Astrocyte (in vitro differentiated cells and primary cell): ENCODE measurements at regions not wholly inside any gene's neighbourhood (a gene's known extent, or its start where the extent isn't known, plus 50 kb on each side); places are given as distances from the start of the nearest gene placed in this dataset.

Source experiments
- DNase-seq: peaks from one replicate; pipeline ENCODE4 v3.0.0-alpha.2; 2010; ENCODE audit warnings: low read depth
- FAIRE-seq: peaks from 2 replicates; lab custom pipeline; 2011; peaks lifted over from hg19 to GRCh38; lab: Jason Lieb, UNC
- H2AFZ ChIP-seq: 2 replicates; pipeline ENCODE4 v1.6.0; 2012; ENCODE audit warnings: low read depth, low read length, inconsistent platforms
- H3K27ac ChIP-seq: 2 replicates; pipeline ENCODE4 v1.5.1; 2011; ENCODE audit warnings: low read depth, low read length, inconsistent platforms
- H3K27me3 ChIP-seq: 2 replicates; pipeline ENCODE4 v1.6.0; 2011; ENCODE audit warnings: low read length, inconsistent platforms; ENCODE audit not compliant: insufficient read depth
- H3K36me3 ChIP-seq: 2 replicates; pipeline ENCODE4 v1.5.1; 2011; ENCODE audit warnings: low read length, inconsistent platforms; ENCODE audit not compliant: insufficient read depth
- H3K4me1 ChIP-seq: 2 replicates; pipeline ENCODE4 v1.5.1; 2011; ENCODE audit warnings: low read length, inconsistent platforms; ENCODE audit not compliant: insufficient read depth
- H3K4me2 ChIP-seq: 2 replicates; pipeline ENCODE4 v1.6.0; 2012; ENCODE audit warnings: low read length, inconsistent platforms
- H3K4me3 ChIP-seq: 2 replicates; pipeline ENCODE4 v1.5.1; 2011; ENCODE audit warnings: low read depth, mild to moderate bottlenecking, low read length, inconsistent platforms; ENCODE audit not compliant: insufficient read depth
- H3K79me2 ChIP-seq: 2 replicates; pipeline ENCODE4 v1.6.0; 2012; ENCODE audit warnings: mild to moderate bottlenecking, low read length, inconsistent platforms; ENCODE audit not compliant: insufficient read depth
- H3K9ac ChIP-seq: 2 replicates; pipeline ENCODE4 v1.6.0; 2012; ENCODE audit warnings: mild to moderate bottlenecking, low read length, inconsistent platforms
- H3K9me3 ChIP-seq: 2 replicates; pipeline ENCODE4 v1.5.1; 2012; ENCODE audit warnings: low read depth, mild to moderate bottlenecking, low read length, inconsistent platforms; ENCODE audit not compliant: insufficient read depth
- H4K20me1 ChIP-seq: 2 replicates; pipeline ENCODE4 v1.6.0; 2012; ENCODE audit warnings: low read length, inconsistent platforms; ENCODE audit not compliant: insufficient read depth
- H3K27ac Mint-ChIP-seq: one replicate; pipeline ENCODE4 v1.8.0; 2021; ENCODE audit warnings: mild to moderate bottlenecking, mixed read lengths; ENCODE audit not compliant: unreplicated experiment
- H3K27me3 Mint-ChIP-seq: one replicate; pipeline ENCODE4 v1.8.0; 2021; ENCODE audit warnings: low read depth, mixed read lengths; ENCODE audit not compliant: unreplicated experiment
- H3K36me3 Mint-ChIP-seq: one replicate; pipeline ENCODE4 v1.8.0; 2021; ENCODE audit warnings: low read depth, mixed read lengths; ENCODE audit not compliant: unreplicated experiment
- H3K4me1 Mint-ChIP-seq: one replicate; pipeline ENCODE4 v1.8.0; 2021; ENCODE audit warnings: low read depth, mixed read lengths; ENCODE audit not compliant: unreplicated experiment
- H3K4me3 Mint-ChIP-seq: one replicate; pipeline ENCODE4 v1.8.0; 2021; ENCODE audit warnings: mild to moderate bottlenecking, moderate library complexity, mixed read lengths; ENCODE audit not compliant: unreplicated experiment
- H3K9me3 Mint-ChIP-seq: one replicate; pipeline ENCODE4 v1.8.0; 2021; ENCODE audit warnings: mild to moderate bottlenecking, mixed read lengths; ENCODE audit not compliant: unreplicated experiment
- EZH2 ChIP-seq: IDR thresholded peaks from 2 replicates; pipeline ENCODE4 v1.6.1; 2012; ENCODE audit warnings: mild to moderate bottlenecking, low read length, inconsistent platforms; ENCODE audit not compliant: insufficient read depth
- TF ChIP-seq, protein P1 (sequence below): IDR thresholded peaks from 2 replicates; pipeline ENCODE4 v1.5.1; 2011; ENCODE audit warnings: low read depth, mild to moderate bottlenecking, inconsistent platforms, low read length, moderate library complexity; ENCODE audit not compliant: insufficient read depth

GRCh38 chr22:22771696-22772377, 115.8 kb upstream of the IGLL5 start:
- H4K20me1 ChIP-seq = no peaks in the 10 kb centered on the region
- DNase-seq (no peak), FAIRE-seq (no peak)
- H3K79me2 ChIP-seq = no peaks in the 10 kb centered on the region
- H3K27ac Mint-ChIP-seq = no peak overlapping the region
- peaks cover 2% of the 10 kb centered on the region for H3K9me3 Mint-ChIP-seq
- H3K9ac ChIP-seq = no peak overlapping the region
- H3K4me2 ChIP-seq = no peak overlapping the region
- H3K27ac ChIP-seq = no peak overlapping the region
- H3K9me3 ChIP-seq = no peaks in the 10 kb centered on the region
- peaks cover 2% of the 10 kb centered on the region for H3K36me3 Mint-ChIP-seq
- no peaks in the 10 kb centered on the region for H3K4me1 Mint-ChIP-seq
- TF ChIP-seq EZH2 = no peak
- TF ChIP-seq, protein P1, sequence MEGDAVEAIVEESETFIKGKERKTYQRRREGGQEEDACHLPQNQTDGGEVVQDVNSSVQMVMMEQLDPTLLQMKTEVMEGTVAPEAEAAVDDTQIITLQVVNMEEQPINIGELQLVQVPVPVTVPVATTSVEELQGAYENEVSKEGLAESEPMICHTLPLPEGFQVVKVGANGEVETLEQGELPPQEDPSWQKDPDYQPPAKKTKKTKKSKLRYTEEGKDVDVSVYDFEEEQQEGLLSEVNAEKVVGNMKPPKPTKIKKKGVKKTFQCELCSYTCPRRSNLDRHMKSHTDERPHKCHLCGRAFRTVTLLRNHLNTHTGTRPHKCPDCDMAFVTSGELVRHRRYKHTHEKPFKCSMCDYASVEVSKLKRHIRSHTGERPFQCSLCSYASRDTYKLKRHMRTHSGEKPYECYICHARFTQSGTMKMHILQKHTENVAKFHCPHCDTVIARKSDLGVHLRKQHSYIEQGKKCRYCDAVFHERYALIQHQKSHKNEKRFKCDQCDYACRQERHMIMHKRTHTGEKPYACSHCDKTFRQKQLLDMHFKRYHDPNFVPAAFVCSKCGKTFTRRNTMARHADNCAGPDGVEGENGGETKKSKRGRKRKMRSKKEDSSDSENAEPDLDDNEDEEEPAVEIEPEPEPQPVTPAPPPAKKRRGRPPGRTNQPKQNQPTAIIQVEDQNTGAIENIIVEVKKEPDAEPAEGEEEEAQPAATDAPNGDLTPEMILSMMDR = no peak
- no peaks in the 10 kb centered on the region for H3K36me3 ChIP-seq
- no peaks in the 10 kb centered on the region for H3K4me1 ChIP-seq
- peaks cover 75% of the 10 kb centered on the region for H3K27me3 Mint-ChIP-seq
- peaks cover 5% of the 10 kb centered on the region for H3K27me3 ChIP-seq
- no peak overlapping the region for H2AFZ ChIP-seq
- no peak overlapping the region for H3K4me3 Mint-ChIP-seq
- no peak overlapping the region for H3K4me3 ChIP-seq

- H3K27ac ChIP-seq = no peak overlapping the region
Measured at GRCh38 chr22:22772396-22772795, 115.2 kb upstream of the IGLL5 start.

More at GRCh38 chr22:22772396-22772795, 115.2 kb upstream of the IGLL5 start:
- Histone ChIP-seq H3K4me3 (no peak overlapping the region), H3K9me3 (no peaks in the 10 kb centered on the region), H3K36me3 (no peaks in the 10 kb centered on the region), H3K27me3 (peaks cover 5% of the 10 kb centered on the region), H3K79me2 (no peaks in the 10 kb centered on the region), H4K20me1 (no peaks in the 10 kb centered on the region), H3K4me2 (no peak overlapping the region), H3K4me1 (no peaks in the 10 kb centered on the region), H3K9ac (no peak overlapping the region), H2AFZ (no peak overlapping the region)
- Mint-ChIP-seq H3K9me3 (peaks cover 2% of the 10 kb centered on the region), H3K27ac (no peak overlapping the region), H3K4me3 (no peak overlapping the region), H3K36me3 (peaks cover 2% of the 10 kb centered on the region), H3K4me1 (no peaks in the 10 kb centered on the region), H3K27me3 (peaks cover 74% of the 10 kb centered on the region)
- no peak for TF ChIP-seq EZH2
- TF ChIP-seq, protein P1 = no peak
- FAIRE-seq (no peak), DNase-seq (no peak)
